ENCODE measurements at regions not wholly inside any gene's neighbourhood (a gene's known extent, or its start where the extent isn't known, plus 50 kb on each side); places are given as distances from the start of the nearest gene placed in this dataset.

DNA sequence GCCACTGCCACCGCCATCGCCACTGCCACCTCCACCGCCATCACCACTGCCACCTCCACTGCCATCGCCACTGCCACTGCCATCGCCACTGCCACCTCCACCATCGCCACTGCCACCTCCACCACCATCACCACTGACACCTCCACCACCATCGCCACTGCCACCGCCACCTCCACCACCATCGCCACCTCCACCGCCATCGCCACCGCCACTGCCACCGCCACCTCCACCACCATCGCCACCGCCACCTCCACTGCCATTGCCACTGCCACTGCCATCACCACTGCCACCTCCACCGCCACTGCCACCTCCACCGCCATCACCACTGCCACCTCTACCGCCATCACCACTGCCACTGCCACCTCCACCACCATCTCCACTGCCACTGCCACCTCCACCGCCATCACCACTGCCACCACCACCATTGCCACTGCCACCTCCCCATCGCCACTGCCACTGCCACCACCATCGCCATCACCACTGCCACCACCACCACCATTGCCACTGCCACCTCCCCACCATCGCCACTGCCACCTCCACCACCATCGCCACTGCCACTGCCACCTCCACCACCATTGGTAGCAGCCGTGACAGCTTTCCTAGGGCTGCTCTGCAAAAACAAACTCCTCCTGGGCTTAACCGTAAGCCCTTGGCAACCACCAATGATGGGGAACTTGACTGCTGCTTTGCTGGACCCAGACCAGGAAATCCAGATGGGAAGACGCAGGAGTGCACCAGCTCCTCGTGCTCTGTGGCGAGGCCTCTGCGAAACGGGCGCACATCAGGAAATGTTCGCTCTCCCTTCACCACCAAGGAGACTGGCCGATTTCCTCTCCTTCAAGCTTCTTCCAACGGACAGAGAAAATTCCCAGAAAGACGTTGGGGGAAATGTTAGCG, 147.2 kb downstream of the RBFOX3 start:
- Histone ChIP-seq H3K9me3 (no peaks in the 10 kb centered on the region), H3K36me3 (no peaks in the 10 kb centered on the region), H3K27me3 (peaks cover 0 to 15% of the 10 kb centered on the region in 2 donors), H3K4me1 (peaks cover 0 to 5% (median 0%) of the 10 kb centered on the region in 4 donors), H3K4me3 (no peak overlapping the region), H3K27ac (no peak overlapping the region)
- TF ChIP-seq, protein P1, sequence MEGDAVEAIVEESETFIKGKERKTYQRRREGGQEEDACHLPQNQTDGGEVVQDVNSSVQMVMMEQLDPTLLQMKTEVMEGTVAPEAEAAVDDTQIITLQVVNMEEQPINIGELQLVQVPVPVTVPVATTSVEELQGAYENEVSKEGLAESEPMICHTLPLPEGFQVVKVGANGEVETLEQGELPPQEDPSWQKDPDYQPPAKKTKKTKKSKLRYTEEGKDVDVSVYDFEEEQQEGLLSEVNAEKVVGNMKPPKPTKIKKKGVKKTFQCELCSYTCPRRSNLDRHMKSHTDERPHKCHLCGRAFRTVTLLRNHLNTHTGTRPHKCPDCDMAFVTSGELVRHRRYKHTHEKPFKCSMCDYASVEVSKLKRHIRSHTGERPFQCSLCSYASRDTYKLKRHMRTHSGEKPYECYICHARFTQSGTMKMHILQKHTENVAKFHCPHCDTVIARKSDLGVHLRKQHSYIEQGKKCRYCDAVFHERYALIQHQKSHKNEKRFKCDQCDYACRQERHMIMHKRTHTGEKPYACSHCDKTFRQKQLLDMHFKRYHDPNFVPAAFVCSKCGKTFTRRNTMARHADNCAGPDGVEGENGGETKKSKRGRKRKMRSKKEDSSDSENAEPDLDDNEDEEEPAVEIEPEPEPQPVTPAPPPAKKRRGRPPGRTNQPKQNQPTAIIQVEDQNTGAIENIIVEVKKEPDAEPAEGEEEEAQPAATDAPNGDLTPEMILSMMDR (IDR thresholded peaks at IDR 0.05) = no peak
- no peak for TF ChIP-seq POLR2A (IDR thresholded peaks at IDR 0.05)
- no peak for TF ChIP-seq EP300 (IDR thresholded peaks at IDR 0.05)
- DNase-seq (ENCODE audit: low spot score in 2 of 2) = no peak
- 86 to 92% methylated on average over 36 of the region's 36 CpGs for WGBS, 2 donors

- peaks cover 0 to 5% (median 0%) of the 10 kb centered on the region in 4 donors for H3K4me1 ChIP-seq
- 39 to 52% methylated on average over 2 of the region's 2 CpGs for WGBS, 2 donors
Measured at GRCh38 chr17:79461041-79461440, 149.8 kb downstream of the RBFOX3 start.

DNA sequence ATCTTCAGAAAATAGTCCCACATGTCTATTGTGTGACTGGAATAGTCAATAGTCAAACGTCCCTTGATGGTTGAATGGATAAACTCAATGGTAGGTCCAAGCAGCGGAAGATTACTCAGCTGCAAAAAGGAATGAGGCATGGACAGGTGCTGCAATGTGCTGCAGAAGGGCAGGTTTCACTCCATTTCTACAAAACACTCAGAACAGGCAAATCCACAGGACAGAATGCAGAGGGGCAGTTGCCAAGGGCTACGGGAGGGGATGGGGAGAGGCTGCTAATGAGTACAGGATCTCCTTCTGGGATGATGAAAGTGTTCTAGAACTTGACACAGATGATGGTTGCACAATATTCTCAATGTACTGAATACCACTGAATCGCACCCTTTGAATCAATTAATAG, 151.0 kb downstream of the RBFOX3 start:
- TF ChIP-seq EP300 (IDR thresholded peaks at IDR 0.05) (no peak), POLR2A (IDR thresholded peaks at IDR 0.05) (no peak)
- TF ChIP-seq, protein P1 (IDR thresholded peaks at IDR 0.05) = no peak
- WGBS, 2 donors = 80 to 85% methylated on average over 4 of the region's 4 CpGs
- no peak for DNase-seq (ENCODE audit: low spot score in 2 of 2)

More at GRCh38 chr17:79461041-79461440, 149.8 kb downstream of the RBFOX3 start:
- H3K27ac ChIP-seq = no peak overlapping the region
- H3K36me3 ChIP-seq = no peaks in the 10 kb centered on the region
- H3K9me3 ChIP-seq = no peaks in the 10 kb centered on the region
- no peaks in the 10 kb centered on the region for H3K27me3 ChIP-seq
- no peak for DNase-seq (ENCODE audit: low spot score in 2 of 2)
- H3K4me3 ChIP-seq = no peak overlapping the region
- TF ChIP-seq EP300 (IDR thresholded peaks at IDR 0.05) (no peak), POLR2A (IDR thresholded peaks at IDR 0.05) (no peak)
- TF ChIP-seq, protein P1 (IDR thresholded peaks at IDR 0.05) = no peak

DNA sequence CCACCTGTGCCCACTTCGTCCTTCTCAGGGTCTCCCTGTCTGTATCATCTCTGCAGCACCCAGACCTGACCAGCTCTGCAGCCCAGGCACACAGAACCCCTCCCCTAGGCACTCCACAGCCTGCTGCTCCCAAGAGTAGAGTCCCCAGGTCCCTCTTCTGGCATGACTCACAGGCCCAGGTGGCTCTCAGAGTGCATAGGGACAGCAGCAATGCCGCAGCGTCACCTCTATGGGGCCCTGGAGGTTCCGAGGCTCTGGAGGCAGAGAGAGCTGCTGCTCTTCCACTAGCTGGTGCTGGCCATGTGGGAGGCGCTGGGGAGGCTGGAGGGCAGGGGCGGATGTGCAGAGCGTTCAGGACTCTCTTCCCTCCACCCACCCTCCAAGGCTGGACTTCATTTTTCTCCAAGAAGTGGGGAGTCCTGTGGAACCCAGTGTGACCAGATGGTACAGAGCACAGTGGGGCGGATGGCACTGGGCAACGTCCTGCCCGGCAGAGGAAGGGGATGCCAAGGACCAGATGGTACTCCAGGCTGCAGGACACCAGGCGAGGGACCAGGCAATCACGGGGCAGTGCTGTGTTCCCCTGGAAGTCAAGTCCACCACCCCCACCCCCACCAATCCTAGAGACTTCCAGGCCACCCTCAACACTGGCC, 151.7 kb downstream of the RBFOX3 start:
- no peak for DNase-seq (ENCODE audit: low spot score in 2 of 2)
- TF ChIP-seq, protein P1 (IDR thresholded peaks at IDR 0.05) = no peak
- no peak for TF ChIP-seq EP300 (IDR thresholded peaks at IDR 0.05)
- no peak for TF ChIP-seq POLR2A (IDR thresholded peaks at IDR 0.05)
- Histone ChIP-seq H3K4me1 (no peaks in the 10 kb centered on the region), H3K36me3 (no peaks in the 10 kb centered on the region), H3K9me3 (no peaks in the 10 kb centered on the region), H3K27ac (no peak overlapping the region), H3K27me3 (no peaks in the 10 kb centered on the region), H3K4me3 (no peak overlapping the region)
- WGBS, 2 donors = 86 to 97% methylated on average over 7 to 12 of the region's 12 CpGs

More for the DNA sequence above, 151.0 kb downstream of the RBFOX3 start:
- Histone ChIP-seq H3K27ac (no peak overlapping the region), H3K4me1 (no peaks in the 10 kb centered on the region), H3K9me3 (no peaks in the 10 kb centered on the region), H3K27me3 (no peaks in the 10 kb centered on the region), H3K36me3 (no peaks in the 10 kb centered on the region), H3K4me3 (no peak overlapping the region)

- TF ChIP-seq, protein P1 (IDR thresholded peaks at IDR 0.05) = no peak
- TF ChIP-seq POLR2A (IDR thresholded peaks at IDR 0.05) (no peak), EP300 (IDR thresholded peaks at IDR 0.05) (no peak)
- Histone ChIP-seq H3K36me3 (no peaks in the 10 kb centered on the region), H3K4me1 (no peaks in the 10 kb centered on the region), H3K27ac (no peak overlapping the region), H3K9me3 (no peaks in the 10 kb centered on the region), H3K27me3 (no peaks in the 10 kb centered on the region), H3K4me3 (no peak overlapping the region)
- DNase-seq (ENCODE audit: low spot score in 2 of 2) = no peak
- 70 to 79% methylated on average over 12 of the region's 12 CpGs for WGBS, 2 donors
Measured at GRCh38 chr17:79458356-79458755, 152.5 kb downstream of the RBFOX3 start.

Data from tibial nerve (tissue), 4 donors.